Lower leg skin (tissue), 4 donors: ENCODE measurements at regions not wholly inside any gene's neighbourhood (a gene's known extent, or its start where the extent isn't known, plus 50 kb on each side); places are given as distances from the start of the nearest gene placed in this dataset.

Source experiments
- DNase-seq, 2 donors: peaks; one replicate each; pipeline ENCODE4 v3.0.0-alpha.2; 2019; ENCODE audit warnings: low spot score in 2 of 2
- H3K4me3 ChIP-seq: fragments of 200-600 bp; sonication (generic); 2 replicates; pipeline ENCODE4 v1.5.1; 2017; ENCODE audit warnings: mild to moderate bottlenecking, low read depth; ENCODE audit not compliant: poor library complexity, severe bottlenecking
- POLR2A ChIP-seq, 2 donors: fragments of 450-650 bp; IDR thresholded peaks; one replicate each; pipeline ENCODE4 v1.6.1; 2016 to 2017; ENCODE audit warnings: antibody characterized with exemption in 2 of 2, mild to moderate bottlenecking in 1 of 2, moderate library complexity in 1 of 2
- WGBS, 2 donors: methylation state at CpG; one replicate each; pipeline ENCODE4 v1.1.5; 2018; 5-methylcytosine and 5-hydroxymethylcytosine counted together
- intact Hi-C: fragments of 100-400 bp; cut with DNase I; formaldehyde crosslinking; loops from one replicate; pipeline ENCODE4 v1.15.0; 2023; ENCODE audit warnings: low total_unique reads
- TF ChIP-seq, protein P1 (sequence below), 3 donors: fragments of 450-650 bp; IDR thresholded peaks; one replicate each; pipeline ENCODE4 v1.5.1; 2016; ENCODE audit warnings: antibody characterized with exemption in 3 of 3, mild to moderate bottlenecking in 3 of 3, moderate library complexity in 2 of 3

GRCh38 chr12:45102818-45103217 lies 51.9 kb upstream of the DBX2 start:
- TF ChIP-seq POLR2A (IDR thresholded peaks at IDR 0.05): no peak
- TF ChIP-seq, protein P1, sequence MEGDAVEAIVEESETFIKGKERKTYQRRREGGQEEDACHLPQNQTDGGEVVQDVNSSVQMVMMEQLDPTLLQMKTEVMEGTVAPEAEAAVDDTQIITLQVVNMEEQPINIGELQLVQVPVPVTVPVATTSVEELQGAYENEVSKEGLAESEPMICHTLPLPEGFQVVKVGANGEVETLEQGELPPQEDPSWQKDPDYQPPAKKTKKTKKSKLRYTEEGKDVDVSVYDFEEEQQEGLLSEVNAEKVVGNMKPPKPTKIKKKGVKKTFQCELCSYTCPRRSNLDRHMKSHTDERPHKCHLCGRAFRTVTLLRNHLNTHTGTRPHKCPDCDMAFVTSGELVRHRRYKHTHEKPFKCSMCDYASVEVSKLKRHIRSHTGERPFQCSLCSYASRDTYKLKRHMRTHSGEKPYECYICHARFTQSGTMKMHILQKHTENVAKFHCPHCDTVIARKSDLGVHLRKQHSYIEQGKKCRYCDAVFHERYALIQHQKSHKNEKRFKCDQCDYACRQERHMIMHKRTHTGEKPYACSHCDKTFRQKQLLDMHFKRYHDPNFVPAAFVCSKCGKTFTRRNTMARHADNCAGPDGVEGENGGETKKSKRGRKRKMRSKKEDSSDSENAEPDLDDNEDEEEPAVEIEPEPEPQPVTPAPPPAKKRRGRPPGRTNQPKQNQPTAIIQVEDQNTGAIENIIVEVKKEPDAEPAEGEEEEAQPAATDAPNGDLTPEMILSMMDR (IDR thresholded peaks at IDR 0.05): no peak
- no peak overlapping the region for H3K4me3 ChIP-seq
- WGBS, 2 donors: 78 to 91% methylated on average over 1 of the region's 1 CpG
- DNase-seq: no peak
- intact Hi-C loops: no loop called here

DNA sequence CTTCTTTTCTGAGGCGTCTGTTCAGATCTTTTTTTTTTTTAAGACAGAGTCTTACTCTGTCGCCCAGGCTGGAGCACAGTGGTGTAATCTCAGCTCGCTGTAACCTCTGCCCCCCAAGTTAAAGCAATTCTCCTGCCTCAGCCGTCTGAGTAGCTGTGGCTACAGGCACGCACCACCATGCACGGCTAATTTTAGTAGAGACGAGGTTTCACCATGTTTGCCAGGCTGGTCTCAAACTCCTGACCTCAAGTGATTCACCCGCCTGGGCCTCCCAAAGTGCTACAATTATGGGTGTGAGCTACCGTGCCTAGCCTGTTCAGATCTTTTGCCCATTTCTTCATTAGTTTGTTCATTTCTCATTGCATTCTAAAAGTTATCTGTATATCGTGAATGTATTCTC lies 55.1 kb upstream of the DBX2 start:
- WGBS, 2 donors: 86 to 87% methylated on average over 10 of the region's 10 CpGs
- intact Hi-C loops: no loop called here
- TF ChIP-seq POLR2A (IDR thresholded peaks at IDR 0.05): no peak
- TF ChIP-seq, protein P1 (IDR thresholded peaks at IDR 0.05): no peak
- DNase-seq: no peak
- H3K4me3 ChIP-seq: no peak overlapping the region

GRCh38 chr12:45112306-45112705 lies 61.4 kb upstream of the DBX2 start:
- DNase-seq: no peak
- H3K4me3 ChIP-seq: no peak overlapping the region
- intact Hi-C loops: no loop called here
- 54 to 57% methylated on average over 2 of the region's 2 CpGs for WGBS, 2 donors
- TF ChIP-seq POLR2A (IDR thresholded peaks at IDR 0.05): no peak
- TF ChIP-seq, protein P1 (IDR thresholded peaks at IDR 0.05): no peak

DNA sequence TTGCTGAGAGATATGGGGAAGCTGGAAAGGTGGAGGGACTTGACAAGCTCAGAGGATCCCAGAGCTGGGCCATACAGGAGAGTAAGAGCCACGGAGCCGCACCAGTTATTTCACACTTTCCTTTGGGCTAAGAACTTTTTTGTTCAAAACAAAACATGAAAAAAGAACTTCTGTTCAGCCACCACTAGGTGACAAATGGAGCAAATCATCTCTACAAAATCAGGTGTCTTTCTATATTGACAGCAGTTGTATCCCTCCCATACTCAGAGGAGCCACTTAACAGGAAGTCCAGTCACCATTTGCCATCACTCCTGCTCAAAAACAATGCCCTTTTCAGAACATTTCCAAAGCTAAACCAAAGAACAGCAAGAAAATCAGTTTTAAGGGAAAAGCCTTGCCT lies 70.3 kb upstream of the DBX2 start:
- 85 to 92% methylated on average over 2 of the region's 2 CpGs for WGBS, 2 donors
- no peak for TF ChIP-seq POLR2A (IDR thresholded peaks at IDR 0.05)
- TF ChIP-seq, protein P1 (IDR thresholded peaks at IDR 0.05): no peak
- H3K4me3 ChIP-seq: no peak overlapping the region
- DNase-seq: no peak
- intact Hi-C loops: no loop called here

- 56 to 68% methylated on average over 6 of the region's 6 CpGs for WGBS, 2 donors
- no peak for DNase-seq
- no peak for TF ChIP-seq POLR2A (IDR thresholded peaks at IDR 0.05)
- TF ChIP-seq, protein P1 (IDR thresholded peaks at IDR 0.05): no peak
- intact Hi-C loops: no loop called here
- H3K4me3 ChIP-seq: no peak overlapping the region
Observed at GRCh38 chr12:45122768-45123380, 72.0 kb upstream of the DBX2 start.
